MM.1S (cell line): ENCODE measurements at regions not wholly inside any gene's neighbourhood (a gene's known extent, or its start where the extent isn't known, plus 50 kb on each side); places are given as distances from the start of the nearest gene placed in this dataset.
"Not testable (repeated sequence)": the region's sequence is repeated elsewhere in the genome, so short reads cannot be mapped to it uniquely, and the experiment has no call there.

Source experiments
- DNase-seq: peaks from one replicate; pipeline ENCODE4 v3.0.0-alpha.2; 2015
- H2AFZ ChIP-seq: fragments of 300-600 bp; sonication (generic); 2 replicates; pipeline ENCODE4 v1.6.0; 2016; ENCODE audit warnings: antibody characterized with exemption, low read length
- H3F3A ChIP-seq: fragments of 300-600 bp; sonication (generic); 2 replicates; pipeline ENCODE4 v1.6.1; 2016; ENCODE audit warnings: mild to moderate bottlenecking, antibody characterized with exemption, low read length, moderate library complexity, mixed read lengths; ENCODE audit not compliant: insufficient read depth
- H3K27ac ChIP-seq: fragments of 300-600 bp; sonication (generic); 2 replicates; pipeline ENCODE4 v1.5.1; 2016; ENCODE audit warnings: mild to moderate bottlenecking, low read length
- H3K27me3 ChIP-seq: fragments of 300-600 bp; sonication (generic); replicated peaks from 2 replicates; pipeline ENCODE4 v1.6.0; 2016; ENCODE audit warnings: low read length; ENCODE audit not compliant: insufficient read depth
- H3K36me3 ChIP-seq: fragments of 300-600 bp; sonication (generic); replicated peaks from 2 replicates; pipeline ENCODE4 v1.6.1; 2016; ENCODE audit warnings: mild to moderate bottlenecking, low read length, mixed read lengths; ENCODE audit not compliant: insufficient read depth
- H3K4me1 ChIP-seq: fragments of 300-600 bp; sonication (generic); 2 replicates; pipeline ENCODE4 v1.6.1; 2016; ENCODE audit warnings: low read length, mixed read lengths
- H3K4me2 ChIP-seq: fragments of 300-600 bp; sonication (generic); 2 replicates; pipeline ENCODE4 v1.6.0; 2016; ENCODE audit warnings: low read depth, low read length
- H3K4me3 ChIP-seq: fragments of 300-600 bp; sonication (generic); 2 replicates; pipeline ENCODE4 v1.5.1; 2016; ENCODE audit warnings: low read length, mixed read lengths
- H3K79me2 ChIP-seq: fragments of 300-600 bp; sonication (generic); 2 replicates; pipeline ENCODE4 v1.6.1; 2016; ENCODE audit warnings: mixed run types, low read length, mixed read lengths
- H3K9ac ChIP-seq: fragments of 300-600 bp; sonication (generic); 2 replicates; pipeline ENCODE4 v1.6.1; 2016; ENCODE audit warnings: low read length, mixed read lengths
- H3K9me2 ChIP-seq: fragments of 300-600 bp; sonication (generic); replicated peaks from 2 replicates; pipeline ENCODE4 v1.6.1; 2016; ENCODE audit warnings: mild to moderate bottlenecking, low read length, mixed read lengths; ENCODE audit not compliant: insufficient read depth
- H3K9me3 ChIP-seq: fragments of 300-600 bp; sonication (generic); replicated peaks from 2 replicates; pipeline ENCODE4 v1.6.1; 2016; ENCODE audit warnings: mild to moderate bottlenecking, low read length, mixed read lengths; ENCODE audit not compliant: insufficient read depth
- H4K20me1 ChIP-seq: fragments of 300-600 bp; sonication (generic); 2 replicates; pipeline ENCODE4 v1.6.1; 2016; ENCODE audit warnings: mild to moderate bottlenecking, low read length, moderate library complexity, mixed read lengths; ENCODE audit not compliant: insufficient read depth
- CTCF ChIP-seq: fragments of 300-600 bp; sonication (generic); IDR thresholded peaks from 2 replicates; pipeline ENCODE4 v1.5.1; 2016; ENCODE audit warnings: antibody characterized with exemption, low read length, mixed read lengths
- EZH2 ChIP-seq: fragments of 300-600 bp; sonication (generic); optimal IDR thresholded peaks from 2 replicates; pipeline ENCODE3; 2017; ENCODE audit warnings: low read depth, mild to moderate bottlenecking, antibody characterized with exemption, low read length, mixed read lengths
- EZH2phosphoT487 ChIP-seq: fragments of 300-600 bp; sonication (generic); IDR thresholded peaks from 2 replicates; pipeline ENCODE4 v1.6.1; 2018; ENCODE audit warnings: antibody characterized with exemption, low read length

DNA sequence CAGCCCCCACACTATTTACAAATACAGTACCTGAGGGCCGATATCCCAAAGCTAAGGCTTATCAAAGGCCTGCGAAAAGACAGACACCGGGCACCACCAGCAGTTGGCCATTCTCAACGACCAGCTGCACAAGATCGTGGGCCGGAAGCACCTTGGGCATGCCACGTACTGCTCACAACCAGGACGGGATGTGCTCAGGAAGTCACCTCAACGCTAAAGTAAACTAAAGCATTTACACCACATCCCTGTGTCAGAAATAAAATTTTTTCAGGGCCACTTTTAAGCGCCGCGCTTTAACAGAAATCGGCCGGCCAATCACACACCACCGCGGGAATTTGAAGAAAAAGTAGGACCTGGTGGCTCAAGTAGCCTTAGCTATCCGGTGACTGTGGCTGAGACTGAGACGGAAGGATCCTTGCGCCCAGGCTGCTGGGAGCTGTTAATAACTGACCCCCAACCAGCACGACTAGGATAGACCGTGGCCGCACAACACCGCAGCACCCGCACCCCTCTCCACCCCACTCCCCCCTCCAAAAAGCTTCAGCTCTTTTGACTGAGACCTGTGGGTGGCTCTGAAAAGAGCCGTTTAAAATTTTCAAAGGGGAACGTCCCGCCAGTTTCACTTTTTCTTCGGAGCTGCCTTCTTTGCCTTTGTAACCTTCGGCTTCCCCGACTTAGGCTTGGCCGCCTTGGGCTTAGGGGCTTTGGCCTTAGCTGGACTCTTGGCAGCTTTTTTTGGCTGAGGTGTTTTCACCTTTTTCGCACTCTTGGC is 131.2 kb upstream of the BTN3A2 start:
- Histone ChIP-seq H2AFZ (peak overlapping the region; percentile 74), H3K4me1 (peaks cover 3% of the 10 kb centered on the region; the same call in 1 of the 2 replicates), H3F3A (peaks cover 35% of the 10 kb centered on the region), H3K9me2 (no peaks in the 10 kb centered on the region), H3K36me3 (no peaks in the 10 kb centered on the region), H3K9me3 (no peaks in the 10 kb centered on the region), H3K4me2 (peak overlapping the region; percentile 80), H4K20me1 (no peaks in the 10 kb centered on the region), H3K27ac (peak overlapping the region; percentile 97), H3K4me3 (peak overlapping the region; percentile 61), H3K9ac (peak overlapping the region; percentile 94), H3K27me3 (no peaks in the 10 kb centered on the region), H3K79me2 (no peaks in the 10 kb centered on the region)
- DNase-seq = peak; percentile 90
- no peak for TF ChIP-seq CTCF
- TF ChIP-seq EZH2 = no peak
- no peak for TF ChIP-seq EZH2phosphoT487

DNA sequence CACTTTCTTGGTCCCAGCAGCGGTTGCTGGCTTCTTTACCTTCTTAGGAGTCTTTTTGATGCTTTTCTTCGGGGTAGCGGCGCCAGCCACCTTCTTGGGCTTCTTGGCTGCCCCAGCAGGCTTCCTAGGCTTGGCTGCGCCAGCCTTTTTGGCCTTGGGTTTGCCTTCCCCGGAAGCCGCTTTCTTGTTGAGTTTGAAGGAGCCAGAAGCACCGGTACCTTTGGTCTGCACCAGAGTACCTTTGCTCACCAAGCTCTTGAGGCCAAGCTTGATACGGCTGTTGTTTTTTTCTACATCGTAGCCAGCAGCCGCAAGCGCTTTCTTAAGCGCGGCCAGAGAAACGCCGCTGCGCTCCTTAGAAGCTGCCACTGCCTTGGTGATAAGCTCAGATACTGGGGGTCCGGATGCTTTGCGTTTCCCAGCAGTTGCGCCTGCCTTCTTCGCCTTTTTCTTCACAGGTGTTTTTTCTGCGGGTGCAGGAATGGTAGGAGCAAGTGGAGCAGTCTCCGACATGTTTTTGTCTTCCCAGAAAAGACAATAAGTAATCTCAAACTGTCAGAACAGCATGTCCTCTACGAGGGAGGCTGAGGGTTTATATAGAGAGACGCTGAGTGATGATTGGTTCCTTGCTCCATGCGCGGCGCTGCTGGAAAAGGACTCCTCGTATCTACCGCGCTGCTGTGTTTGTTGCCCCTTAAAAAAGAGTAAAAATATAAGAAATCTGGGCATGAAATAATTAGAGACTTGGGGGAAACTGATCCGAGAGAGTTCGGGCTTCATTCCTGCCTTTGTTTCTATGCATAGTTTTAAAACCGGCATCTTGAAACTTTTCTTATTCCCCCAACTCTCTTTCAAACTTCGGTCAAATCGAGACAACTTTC is 130.3 kb upstream of the BTN3A2 start:
- Histone ChIP-seq H3K27ac (peak overlapping the region; percentile 97), H3K4me3 (peak overlapping the region; percentile 61), H3K4me1 (peaks cover 3% of the 10 kb centered on the region; the same call in 1 of the 2 replicates), H3K36me3 (no peaks in the 10 kb centered on the region), H2AFZ (peak overlapping the region; percentile 74), H3K27me3 (no peaks in the 10 kb centered on the region), H4K20me1 (no peaks in the 10 kb centered on the region), H3F3A (peaks cover 35% of the 10 kb centered on the region), H3K79me2 (no peaks in the 10 kb centered on the region), H3K4me2 (peak overlapping the region; percentile 80), H3K9me3 (no peaks in the 10 kb centered on the region), H3K9ac (peak overlapping the region; percentile 94), H3K9me2 (no peaks in the 10 kb centered on the region)
- no peak for TF ChIP-seq EZH2phosphoT487
- TF ChIP-seq CTCF = no peak
- TF ChIP-seq EZH2 = no peak
- peak; percentile 80 for DNase-seq

DNA sequence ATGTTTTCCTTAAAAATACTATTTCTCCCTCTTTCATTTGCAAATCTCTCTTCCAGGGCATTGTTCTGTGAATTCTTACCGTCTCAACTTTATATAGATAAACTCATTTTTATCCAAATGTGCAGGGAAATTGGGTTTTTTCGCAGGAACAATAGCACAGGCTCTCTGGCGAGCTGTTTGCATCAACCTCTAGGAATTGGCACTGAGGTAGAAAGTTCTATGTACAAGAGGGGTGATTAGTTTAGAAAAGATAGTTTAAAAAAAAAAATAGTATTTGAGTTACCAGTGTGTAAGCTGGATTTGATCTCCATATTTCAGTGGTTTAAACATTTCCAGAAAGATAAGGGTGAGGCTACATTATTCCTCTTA is 129.7 kb upstream of the BTN3A2 start:
- Histone ChIP-seq H3F3A (peaks cover 35% of the 10 kb centered on the region), H3K9me3 (no peaks in the 10 kb centered on the region), H3K9ac (peak overlapping the region; percentile 94), H3K4me2 (peak overlapping the region; percentile 80), H3K9me2 (no peaks in the 10 kb centered on the region), H3K27me3 (no peaks in the 10 kb centered on the region), H3K4me3 (peak overlapping the region; percentile 61), H3K36me3 (no peaks in the 10 kb centered on the region), H3K79me2 (no peaks in the 10 kb centered on the region), H4K20me1 (no peaks in the 10 kb centered on the region), H3K27ac (peak overlapping the region; percentile 97), H3K4me1 (peaks cover 3% of the 10 kb centered on the region; the same call in 1 of the 2 replicates), H2AFZ (peak overlapping the region; percentile 74)
- no peak for TF ChIP-seq CTCF
- TF ChIP-seq EZH2 = no peak
- TF ChIP-seq EZH2phosphoT487 = no peak
- peak; percentile 15 for DNase-seq

- not testable (repeated sequence) for H3K36me3 ChIP-seq, H3K4me3 ChIP-seq, H4K20me1 ChIP-seq, H2AFZ ChIP-seq, H3K27me3 ChIP-seq, H3K79me2 ChIP-seq, H3K9me2 ChIP-seq, H3K4me2 ChIP-seq, H3K27ac ChIP-seq, DNase-seq, H3K9ac ChIP-seq, H3K9me3 ChIP-seq, H3K4me1 ChIP-seq
- H3F3A ChIP-seq = peaks cover 12% of the 10 kb centered on the region
Measured at GRCh38 chr6:26239415-26239814, 125.6 kb upstream of the BTN3A2 start.
